Suprapubic skin (tissue), 4 donors: ENCODE measurements at regions not wholly inside any gene's neighbourhood (a gene's known extent, or its start where the extent isn't known, plus 50 kb on each side); places are given as distances from the start of the nearest gene placed in this dataset.

Source experiments
- CTCF ChIP-seq, 2 donors: fragments of 200-600 bp in 1 of 2; fragments of 450-650 bp in 1 of 2; sonication (generic) in 1 of 2; IDR thresholded peaks; one replicate each; pipeline ENCODE4 v1.5.1; 2016 to 2019; ENCODE audit warnings: antibody characterized with exemption in 2 of 2, mild to moderate bottlenecking in 1 of 2, moderate library complexity in 1 of 2
- EP300 ChIP-seq: sonication (generic); formaldehyde crosslinking; IDR thresholded peaks from one replicate; pipeline ENCODE4 v1.6.1; 2017; ENCODE audit warnings: antibody characterized with exemption
- POLR2A ChIP-seq, 2 donors: fragments of 450-650 bp; IDR thresholded peaks; one replicate each; pipeline ENCODE4 v1.6.1; 2017; ENCODE audit warnings: antibody characterized with exemption in 2 of 2, mild to moderate bottlenecking in 2 of 2, moderate library complexity in 2 of 2
- POLR2AphosphoS5 ChIP-seq, 3 donors: sonication (generic); formaldehyde crosslinking; IDR thresholded peaks; one replicate each; pipeline ENCODE4 v1.6.1; 2017; ENCODE audit warnings: antibody characterized with exemption in 3 of 3

DNA sequence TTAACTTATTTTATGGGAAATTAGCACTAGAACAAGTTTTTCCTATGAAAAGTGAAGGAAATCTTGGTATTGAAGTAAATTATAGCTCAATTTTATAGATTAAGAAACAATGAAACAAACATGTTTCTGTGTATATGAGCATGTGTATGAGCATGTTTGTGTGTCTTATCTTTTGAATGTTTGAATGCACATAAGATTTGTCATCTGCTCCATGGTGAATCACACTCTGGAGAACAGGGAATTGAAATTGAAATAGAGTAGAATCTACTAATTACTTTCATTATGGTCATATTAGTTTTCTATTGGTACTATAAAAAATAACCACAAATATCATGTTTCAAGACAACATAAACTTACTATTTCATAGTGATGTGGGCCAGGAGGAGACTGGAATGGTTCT, 646.6 kb downstream of the OTOL1 start:
- no peak for TF ChIP-seq EP300
- no peak for TF ChIP-seq POLR2AphosphoS5 (IDR thresholded peaks at IDR 0.05)
- TF ChIP-seq CTCF (IDR thresholded peaks at IDR 0.05), result no peak
- TF ChIP-seq POLR2A (IDR thresholded peaks at IDR 0.05), result no peak
